WI38 (cell line): ENCODE measurements at regions not wholly inside any gene's neighbourhood (a gene's known extent, or its start where the extent isn't known, plus 50 kb on each side); places are given as distances from the start of the nearest gene placed in this dataset.

ENCODE experiments used
- H3K4me3 ChIP-seq: 2 replicates; pipeline ENCODE4 v1.5.1; 2011; ENCODE audit warnings: low read depth, mild to moderate bottlenecking, control low read depth, low read length
- TF ChIP-seq, protein P1 (sequence below): IDR thresholded peaks from 2 replicates; pipeline ENCODE4 v1.5.1; 2012; ENCODE audit warnings: low read depth, mild to moderate bottlenecking, control low read depth, low read length

DNA sequence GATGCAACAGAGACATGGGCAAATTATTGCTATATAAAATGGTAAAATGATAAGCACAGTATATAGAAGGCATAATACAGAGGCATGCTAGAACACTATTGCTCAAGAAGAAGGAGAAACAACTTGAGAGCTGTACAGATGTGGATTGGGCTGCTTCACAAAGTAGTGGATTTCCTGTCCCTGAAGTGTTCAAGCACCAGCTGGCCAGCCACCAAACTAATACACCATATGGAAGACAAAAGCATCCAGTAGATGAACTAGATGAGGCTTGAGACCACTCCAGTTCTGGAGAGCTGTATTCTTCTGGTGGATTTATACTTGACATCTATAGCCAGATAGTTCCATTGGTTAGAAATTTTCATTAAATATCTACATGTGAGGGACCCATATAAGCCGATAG, 134.1 kb upstream of the GNAO1 start:
- TF ChIP-seq, protein P1, sequence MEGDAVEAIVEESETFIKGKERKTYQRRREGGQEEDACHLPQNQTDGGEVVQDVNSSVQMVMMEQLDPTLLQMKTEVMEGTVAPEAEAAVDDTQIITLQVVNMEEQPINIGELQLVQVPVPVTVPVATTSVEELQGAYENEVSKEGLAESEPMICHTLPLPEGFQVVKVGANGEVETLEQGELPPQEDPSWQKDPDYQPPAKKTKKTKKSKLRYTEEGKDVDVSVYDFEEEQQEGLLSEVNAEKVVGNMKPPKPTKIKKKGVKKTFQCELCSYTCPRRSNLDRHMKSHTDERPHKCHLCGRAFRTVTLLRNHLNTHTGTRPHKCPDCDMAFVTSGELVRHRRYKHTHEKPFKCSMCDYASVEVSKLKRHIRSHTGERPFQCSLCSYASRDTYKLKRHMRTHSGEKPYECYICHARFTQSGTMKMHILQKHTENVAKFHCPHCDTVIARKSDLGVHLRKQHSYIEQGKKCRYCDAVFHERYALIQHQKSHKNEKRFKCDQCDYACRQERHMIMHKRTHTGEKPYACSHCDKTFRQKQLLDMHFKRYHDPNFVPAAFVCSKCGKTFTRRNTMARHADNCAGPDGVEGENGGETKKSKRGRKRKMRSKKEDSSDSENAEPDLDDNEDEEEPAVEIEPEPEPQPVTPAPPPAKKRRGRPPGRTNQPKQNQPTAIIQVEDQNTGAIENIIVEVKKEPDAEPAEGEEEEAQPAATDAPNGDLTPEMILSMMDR = no peak
- H3K4me3 ChIP-seq = no peak overlapping the region

DNA sequence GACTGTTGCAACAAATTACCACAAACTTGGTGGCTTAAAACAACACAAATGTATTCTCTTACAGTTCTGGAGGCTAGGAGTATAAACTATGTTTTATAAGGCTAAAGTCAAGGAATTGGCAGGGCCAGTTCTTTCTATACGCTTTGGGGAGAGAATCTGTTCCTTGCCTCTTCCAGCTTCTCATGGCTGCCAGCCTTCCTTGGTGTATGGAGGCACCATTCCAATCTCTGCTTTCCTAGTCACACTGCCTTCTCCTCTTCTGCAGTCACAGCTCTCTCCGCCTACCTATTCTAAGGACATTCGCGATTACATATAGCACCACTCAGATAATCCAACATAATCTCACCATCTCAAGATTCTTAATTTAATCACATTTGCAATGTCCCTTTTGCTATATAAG, 140.4 kb upstream of the GNAO1 start:
- TF ChIP-seq, protein P1 = no peak

DNA sequence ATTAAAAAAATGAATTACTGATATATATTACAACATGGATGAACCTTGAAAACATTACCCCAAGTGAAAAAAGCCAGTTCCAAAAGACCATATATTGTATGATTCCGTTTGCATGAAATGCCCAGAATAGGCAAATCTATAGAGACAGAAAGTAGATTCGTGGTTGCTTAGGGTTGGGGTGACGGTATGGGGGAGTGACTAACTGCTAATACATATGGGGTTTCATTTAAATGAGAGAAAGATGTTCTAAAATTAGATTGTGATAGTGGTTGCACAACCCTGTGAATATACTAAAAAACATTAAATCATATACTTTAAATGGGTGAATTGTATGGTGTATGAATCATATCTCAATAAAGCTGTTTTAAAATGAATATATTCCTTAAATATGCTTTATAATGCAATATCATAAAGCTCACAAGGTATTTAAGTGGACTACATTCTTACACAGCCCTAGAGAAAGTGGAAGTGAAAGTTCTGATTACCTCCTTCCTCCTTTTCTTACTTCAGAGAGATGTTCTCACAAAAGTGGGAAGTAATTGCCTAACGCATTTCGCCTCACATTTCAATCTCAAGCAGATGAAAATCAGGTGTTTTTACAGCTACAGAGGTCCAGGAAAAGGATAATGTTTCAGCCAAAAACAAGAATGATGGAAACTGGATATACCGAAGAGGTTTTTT, 142.7 kb upstream of the GNAO1 start:
- TF ChIP-seq, protein P1 = no peak
- H3K4me3 ChIP-seq = no peak overlapping the region

More for the DNA sequence above, 140.4 kb upstream of the GNAO1 start:
- no peak overlapping the region for H3K4me3 ChIP-seq

DNA sequence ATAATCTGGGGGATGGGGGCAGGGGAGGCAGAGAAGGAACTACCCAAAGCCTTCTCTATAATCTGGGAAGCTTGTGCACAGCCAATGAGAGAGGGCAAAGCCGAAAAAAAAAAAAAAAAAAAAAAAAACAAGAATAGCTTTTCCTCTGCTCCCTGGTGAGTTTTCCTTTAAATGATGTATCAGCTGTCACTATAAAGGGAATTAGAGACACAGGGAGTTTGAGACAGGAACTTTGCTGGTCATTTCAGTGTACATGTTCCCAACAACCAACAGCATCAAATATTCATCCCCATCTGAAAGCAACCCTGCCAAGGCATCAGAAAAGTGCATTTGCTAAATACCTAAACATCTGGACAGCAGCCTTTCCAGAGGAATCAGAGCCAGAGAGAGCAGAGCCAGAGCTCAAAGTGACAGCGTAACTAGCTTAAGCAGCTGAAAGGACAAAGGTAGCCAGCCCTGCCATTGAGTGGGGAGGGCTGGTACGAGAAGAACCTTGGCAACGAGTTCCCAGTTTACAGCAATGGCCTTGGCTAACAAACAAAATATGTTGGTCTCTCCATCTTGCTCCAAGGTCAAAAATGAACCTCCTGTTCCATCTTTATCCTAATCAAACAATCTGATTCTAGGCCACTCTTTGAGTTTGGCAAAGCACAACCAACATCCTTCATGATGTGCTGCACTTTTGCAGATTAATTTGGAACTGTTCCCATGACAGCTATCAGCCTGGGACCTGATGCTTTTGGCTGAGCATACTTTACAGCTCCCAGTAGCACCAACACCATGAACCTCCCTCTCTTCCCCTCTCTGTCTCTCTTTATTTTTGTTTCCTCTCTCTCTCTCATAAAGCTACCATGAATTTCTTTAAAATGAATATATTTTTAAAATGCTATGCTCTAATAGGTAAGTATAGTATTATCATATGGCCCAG, 143.7 kb upstream of the GNAO1 start:
- no peak overlapping the region for H3K4me3 ChIP-seq
- TF ChIP-seq, protein P1 = no peak

DNA sequence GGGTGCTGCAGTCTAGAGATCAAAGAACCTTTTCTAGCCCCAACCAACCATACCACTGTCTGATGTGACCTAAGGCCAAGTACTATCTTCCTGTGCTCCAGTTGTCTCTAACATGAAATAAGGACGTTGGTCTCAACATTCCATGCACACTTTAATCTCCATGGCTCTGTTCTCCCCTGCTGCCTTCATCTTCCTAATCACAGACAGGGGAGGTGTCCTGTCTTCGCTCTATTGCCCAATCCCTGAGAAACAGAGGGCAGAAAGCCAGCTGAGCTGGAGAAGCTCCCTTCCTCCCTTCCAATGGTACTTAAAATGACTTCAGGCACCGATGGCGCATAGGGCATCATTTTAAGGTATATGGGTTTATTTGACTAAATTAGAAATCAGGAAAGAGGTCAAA, 148.9 kb upstream of the GNAO1 start:
- TF ChIP-seq, protein P1 = no peak
- H3K4me3 ChIP-seq = no peak overlapping the region

DNA sequence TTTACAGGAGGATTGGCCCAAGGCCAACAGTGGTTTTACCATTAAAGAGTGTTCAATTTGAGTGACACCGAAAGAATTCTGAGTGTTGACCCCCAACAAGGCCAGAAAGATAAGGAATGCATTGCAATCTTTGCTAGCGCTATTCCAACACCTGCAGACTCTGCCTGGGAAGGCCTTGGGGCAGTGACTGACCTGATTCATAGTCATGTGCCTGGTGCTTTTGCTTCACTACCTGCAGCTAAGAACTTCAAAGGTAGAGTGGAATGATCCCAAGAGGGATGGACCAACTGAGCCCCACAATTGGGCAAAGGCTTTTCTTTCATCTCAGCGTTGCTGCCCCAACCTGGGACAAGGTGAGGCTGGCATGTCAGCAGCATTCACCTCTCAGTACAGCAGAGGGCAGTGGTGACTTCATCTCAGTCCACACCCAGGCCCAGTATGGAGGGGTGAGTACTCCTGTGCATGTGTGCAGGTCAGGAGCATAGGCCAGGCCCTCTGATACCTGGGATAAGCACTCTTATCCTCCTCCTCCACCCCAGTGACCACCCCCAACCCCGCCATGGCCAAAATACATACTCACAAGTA, 149.6 kb upstream of the GNAO1 start:
- H3K4me3 ChIP-seq = no peak overlapping the region
- TF ChIP-seq, protein P1 = no peak
